CD4-positive, CD25-positive, alpha-beta regulatory T cell (primary cell): ENCODE measurements at regions not wholly inside any gene's neighbourhood (a gene's known extent, or its start where the extent isn't known, plus 50 kb on each side); places are given as distances from the start of the nearest gene placed in this dataset.

Experiments
- ATAC-seq, 2 donors: fragments of 150-1000 bp; cut with Tn5 transposase; one replicate each; pipeline ENCODE4 v1.10.0; 2021; ENCODE audit warnings: low read depth in 2 of 2, moderate number of reproducible peaks in 2 of 2, moderate library complexity in 1 of 2
- DNase-seq, 3 donors: peaks; one replicate each; pipeline versions ENCODE4 v3.0.0 to v3.0.0-alpha.2; 2012 to 2022; ENCODE audit warnings: mixed read lengths in 1 of 3
- H3K27ac ChIP-seq: one replicate; pipeline ENCODE4 v1.7.0; 2013; ENCODE audit warnings: mild to moderate bottlenecking, low read length; ENCODE audit not compliant: insufficient read depth, poor library complexity, severe bottlenecking
- H3K27me3 ChIP-seq: one replicate; pipeline ENCODE4 v1.7.0; 2013; ENCODE audit warnings: low read length; ENCODE audit not compliant: control insufficient read depth, insufficient read depth
- H3K36me3 ChIP-seq: one replicate; pipeline ENCODE4 v1.7.0; 2013; ENCODE audit warnings: mild to moderate bottlenecking, low read length, moderate library complexity; ENCODE audit not compliant: control insufficient read depth, insufficient read depth
- H3K4me1 ChIP-seq: 2 replicates; pipeline ENCODE4 v1.7.0; 2013; ENCODE audit warnings: mild to moderate bottlenecking, low read length; ENCODE audit not compliant: insufficient read depth, control insufficient read depth, poor library complexity, severe bottlenecking
- H3K4me3 ChIP-seq: one replicate; pipeline ENCODE4 v1.7.0; 2013; ENCODE audit warnings: low read depth, mild to moderate bottlenecking, low read length, moderate library complexity
- H3K9me3 ChIP-seq, 2 experiments: 1 replicate in 1 of 2; 2 replicates in 1 of 2; pipeline ENCODE4 v1.7.0; 2013; ENCODE audit warnings: low read length in 2 of 2, mild to moderate bottlenecking in 1 of 2, moderate library complexity in 1 of 2; ENCODE audit not compliant: control insufficient read depth in 2 of 2
- H3K27ac Mint-ChIP-seq, 3 donors: one replicate each; pipeline ENCODE4 v1.8.0; 2020 to 2022; ENCODE audit warnings: mild to moderate bottlenecking in 3 of 3, mixed read lengths in 3 of 3, moderate library complexity in 2 of 3
- H3K27me3 Mint-ChIP-seq: one replicate; pipeline ENCODE4 v1.8.0; 2022; ENCODE audit warnings: mild to moderate bottlenecking, mixed read lengths
- H3K36me3 Mint-ChIP-seq: one replicate; pipeline ENCODE4 v1.8.0; 2020; ENCODE audit warnings: mixed read lengths
- H3K4me1 Mint-ChIP-seq, 4 donors: one replicate each; pipeline ENCODE4 v1.8.0; 2020 to 2022; ENCODE audit warnings: mixed read lengths in 4 of 4, mild to moderate bottlenecking in 1 of 4
- H3K4me3 Mint-ChIP-seq, 4 donors: one replicate each; pipeline ENCODE4 v1.8.0; 2020 to 2022; ENCODE audit warnings: mild to moderate bottlenecking in 4 of 4, mixed read lengths in 4 of 4, moderate library complexity in 3 of 4
- H3K9me3 Mint-ChIP-seq, 7 donors: one replicate each; pipeline ENCODE4 v1.8.0; 2020 to 2022; ENCODE audit warnings: mixed read lengths in 7 of 7, mild to moderate bottlenecking in 3 of 7, moderate library complexity in 2 of 7

DNA sequence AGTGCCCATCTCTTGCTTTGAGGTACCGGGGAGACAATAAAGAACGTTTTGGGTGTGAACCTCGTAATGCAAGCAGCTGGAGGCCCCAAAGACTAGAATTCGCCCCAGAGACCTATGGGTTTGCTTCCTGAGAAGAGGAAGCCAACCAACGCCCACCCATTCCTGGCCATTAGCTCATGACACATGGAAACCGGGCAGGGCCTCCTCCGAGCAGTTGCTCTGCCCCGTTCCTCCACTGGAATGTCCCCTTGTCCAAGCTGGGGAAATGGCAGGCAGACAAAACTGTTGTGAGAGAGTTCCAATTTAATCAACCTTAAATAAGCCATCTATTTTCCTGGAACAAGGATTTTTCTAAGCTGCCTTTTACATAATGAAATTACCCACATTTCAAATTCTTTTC lies 250.9 kb upstream of the IGF1R start:
- no peaks in the 10 kb centered on the region for H3K36me3 ChIP-seq
- H3K27me3 ChIP-seq = no peaks in the 10 kb centered on the region
- H3K4me3 ChIP-seq = no peak overlapping the region
- H3K4me1 Mint-ChIP-seq = no peaks in the 10 kb centered on the region
- H3K27ac ChIP-seq = no peak overlapping the region
- H3K4me3 Mint-ChIP-seq = no peak overlapping the region
- H3K36me3 Mint-ChIP-seq = no peaks in the 10 kb centered on the region
- no peaks in the 10 kb centered on the region for H3K27me3 Mint-ChIP-seq
- H3K27ac Mint-ChIP-seq = peak overlapping the region in 1 of 3 donors; percentile 16
- no peaks in the 10 kb centered on the region for H3K9me3 ChIP-seq
- H3K4me1 ChIP-seq = no peaks in the 10 kb centered on the region
- H3K9me3 Mint-ChIP-seq = peaks cover 0 to 2% (median 0%) of the 10 kb centered on the region in 7 donors
- ATAC-seq = no peak
- no peak for DNase-seq

DNA sequence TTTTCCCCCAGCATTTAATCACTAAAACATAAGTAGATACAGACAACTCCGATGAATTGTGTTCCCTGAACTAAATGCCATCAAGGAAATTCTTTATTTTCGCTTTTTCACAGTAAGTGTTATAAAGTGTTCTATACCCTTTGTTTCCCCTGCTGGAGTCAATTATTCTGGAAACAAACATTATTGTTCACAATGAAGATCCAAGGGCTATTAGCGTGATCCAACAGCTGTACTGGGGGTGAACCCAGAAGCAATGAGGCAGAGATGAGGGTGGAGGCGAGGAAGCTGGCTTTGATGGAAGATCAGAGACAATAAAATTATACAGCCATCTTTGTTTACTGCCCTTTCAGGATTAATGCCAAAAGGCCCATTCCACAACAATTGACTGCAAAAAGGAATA lies 250.3 kb upstream of the IGF1R start:
- Mint-ChIP-seq H3K9me3 (peaks cover 0 to 2% (median 0%) of the 10 kb centered on the region in 7 donors), H3K4me1 (no peaks in the 10 kb centered on the region), H3K4me3 (no peak overlapping the region), H3K36me3 (no peaks in the 10 kb centered on the region), H3K27ac (no peak overlapping the region), H3K27me3 (no peaks in the 10 kb centered on the region)
- Histone ChIP-seq H3K27ac (no peak overlapping the region), H3K27me3 (no peaks in the 10 kb centered on the region), H3K36me3 (no peaks in the 10 kb centered on the region), H3K4me3 (no peak overlapping the region), H3K9me3 (no peaks in the 10 kb centered on the region), H3K4me1 (no peaks in the 10 kb centered on the region)
- DNase-seq (no peak), ATAC-seq (no peak)

DNA sequence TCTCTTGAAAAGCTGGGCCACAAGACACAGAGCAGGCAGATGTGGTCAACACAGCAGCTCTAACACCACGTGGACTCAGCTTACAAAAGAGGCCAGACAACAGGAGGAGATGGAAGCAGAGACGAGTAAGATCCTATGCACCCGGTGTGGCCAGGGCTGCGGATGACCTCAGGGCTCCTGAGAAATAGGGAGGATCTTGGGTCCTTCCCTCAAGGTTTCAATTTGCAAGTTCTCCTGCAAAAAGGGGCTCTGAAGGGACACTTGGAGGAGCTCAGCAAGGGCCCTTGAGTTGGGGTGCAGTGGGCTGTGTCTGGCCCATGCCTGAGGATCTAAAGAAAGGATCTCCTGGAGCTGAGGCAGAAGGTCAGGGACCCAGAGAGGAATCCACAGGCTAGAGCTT lies 249.5 kb upstream of the IGF1R start:
- no peaks in the 10 kb centered on the region for H3K36me3 Mint-ChIP-seq
- H3K4me1 ChIP-seq = no peaks in the 10 kb centered on the region
- no peaks in the 10 kb centered on the region for H3K9me3 ChIP-seq
- H3K4me3 Mint-ChIP-seq = no peak overlapping the region
- no peak overlapping the region for H3K27ac ChIP-seq
- no peaks in the 10 kb centered on the region for H3K27me3 ChIP-seq
- H3K4me1 Mint-ChIP-seq = no peaks in the 10 kb centered on the region
- no peaks in the 10 kb centered on the region for H3K36me3 ChIP-seq
- H3K9me3 Mint-ChIP-seq = peaks cover 0 to 2% (median 0%) of the 10 kb centered on the region in 7 donors
- no peak overlapping the region for H3K27ac Mint-ChIP-seq
- no peaks in the 10 kb centered on the region for H3K27me3 Mint-ChIP-seq
- ATAC-seq (no peak), DNase-seq (no peak)
- H3K4me3 ChIP-seq = no peak overlapping the region

DNA sequence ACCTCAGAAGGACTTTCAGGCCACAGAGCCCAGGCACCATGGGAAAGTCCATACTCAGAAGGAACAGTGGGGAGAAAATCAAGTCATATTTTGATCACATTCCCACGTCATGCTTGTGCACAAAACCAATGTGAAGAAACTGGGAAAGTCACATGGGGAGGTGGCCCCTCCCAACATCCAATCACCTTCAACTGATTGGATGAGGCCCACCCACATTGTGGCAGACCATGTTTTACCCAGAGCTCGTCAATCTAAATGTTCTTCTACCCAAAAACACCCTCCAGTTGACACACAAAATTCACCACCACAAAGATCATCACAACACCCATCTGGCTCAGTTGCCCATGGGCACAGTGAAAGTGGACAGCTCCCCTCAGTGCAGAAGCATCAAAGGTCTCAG lies 248.2 kb upstream of the IGF1R start:
- Histone ChIP-seq H3K4me1 (no peaks in the 10 kb centered on the region), H3K4me3 (no peak overlapping the region), H3K27me3 (no peaks in the 10 kb centered on the region), H3K9me3 (no peaks in the 10 kb centered on the region), H3K36me3 (no peaks in the 10 kb centered on the region), H3K27ac (no peak overlapping the region)
- Mint-ChIP-seq H3K4me1 (no peaks in the 10 kb centered on the region), H3K27me3 (no peaks in the 10 kb centered on the region), H3K36me3 (no peaks in the 10 kb centered on the region), H3K4me3 (no peak overlapping the region), H3K9me3 (no peaks in the 10 kb centered on the region), H3K27ac (no peak overlapping the region)
- DNase-seq = no peak
- no peak for ATAC-seq

DNA sequence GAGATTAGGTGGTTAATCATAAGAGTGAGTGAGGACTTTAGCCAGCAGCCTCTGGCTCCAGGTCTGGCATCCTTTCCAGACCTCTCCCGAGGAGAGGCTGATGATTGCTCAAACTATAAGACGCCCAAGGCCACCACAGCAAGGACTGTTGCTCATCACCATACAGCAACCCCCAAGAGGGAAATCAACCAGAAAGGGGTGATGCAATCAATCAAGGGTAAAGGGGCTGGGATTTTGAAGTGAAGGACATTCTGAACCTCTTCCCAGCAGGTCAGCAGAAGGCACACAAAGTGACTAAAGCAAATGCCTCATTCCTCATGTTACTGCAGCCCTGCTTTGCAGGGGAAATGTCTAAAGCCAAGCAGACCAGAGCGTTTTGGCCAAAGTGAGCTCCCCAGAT lies 247.3 kb upstream of the IGF1R start:
- Histone ChIP-seq H3K27me3 (no peaks in the 10 kb centered on the region), H3K4me3 (no peak overlapping the region), H3K4me1 (no peaks in the 10 kb centered on the region), H3K36me3 (no peaks in the 10 kb centered on the region), H3K9me3 (no peaks in the 10 kb centered on the region), H3K27ac (no peak overlapping the region)
- no peak overlapping the region for H3K27ac Mint-ChIP-seq
- peaks cover 4% of the 10 kb centered on the region for H3K27me3 Mint-ChIP-seq
- ATAC-seq (no peak), DNase-seq (no peak)
- no peak overlapping the region for H3K4me3 Mint-ChIP-seq
- H3K36me3 Mint-ChIP-seq = no peaks in the 10 kb centered on the region
- H3K9me3 Mint-ChIP-seq = peaks cover 0 to 3% (median 0%) of the 10 kb centered on the region in 7 donors
- no peaks in the 10 kb centered on the region for H3K4me1 Mint-ChIP-seq

DNA sequence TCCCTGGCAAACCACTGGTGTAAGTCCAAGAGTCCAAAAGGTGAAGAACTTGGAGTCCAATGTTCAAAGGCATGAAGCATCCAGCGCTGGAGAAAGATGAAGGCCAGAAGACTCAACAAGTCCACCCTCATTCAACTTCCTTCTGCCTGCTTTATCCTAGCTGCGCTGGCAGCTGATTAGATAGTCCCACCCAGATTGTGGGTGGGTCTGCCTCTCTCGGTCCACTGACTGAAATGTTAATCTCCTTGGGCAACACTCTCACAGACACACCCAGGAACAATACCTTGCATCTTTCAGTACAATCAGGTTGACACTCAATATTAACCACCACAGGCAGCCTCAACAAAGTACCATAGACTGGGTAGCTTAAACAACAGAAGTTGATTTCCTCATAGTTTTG lies 245.9 kb upstream of the IGF1R start:
- Mint-ChIP-seq H3K36me3 (no peaks in the 10 kb centered on the region), H3K27me3 (peaks cover 4% of the 10 kb centered on the region), H3K4me3 (no peak overlapping the region), H3K9me3 (peaks cover 0 to 3% (median 0%) of the 10 kb centered on the region in 7 donors), H3K4me1 (no peaks in the 10 kb centered on the region), H3K27ac (no peak overlapping the region)
- H3K27me3 ChIP-seq = no peaks in the 10 kb centered on the region
- DNase-seq (no peak), ATAC-seq (no peak)
- H3K4me1 ChIP-seq = no peaks in the 10 kb centered on the region
- no peak overlapping the region for H3K27ac ChIP-seq
- no peaks in the 10 kb centered on the region for H3K9me3 ChIP-seq
- no peak overlapping the region for H3K4me3 ChIP-seq
- H3K36me3 ChIP-seq = no peaks in the 10 kb centered on the region

DNA sequence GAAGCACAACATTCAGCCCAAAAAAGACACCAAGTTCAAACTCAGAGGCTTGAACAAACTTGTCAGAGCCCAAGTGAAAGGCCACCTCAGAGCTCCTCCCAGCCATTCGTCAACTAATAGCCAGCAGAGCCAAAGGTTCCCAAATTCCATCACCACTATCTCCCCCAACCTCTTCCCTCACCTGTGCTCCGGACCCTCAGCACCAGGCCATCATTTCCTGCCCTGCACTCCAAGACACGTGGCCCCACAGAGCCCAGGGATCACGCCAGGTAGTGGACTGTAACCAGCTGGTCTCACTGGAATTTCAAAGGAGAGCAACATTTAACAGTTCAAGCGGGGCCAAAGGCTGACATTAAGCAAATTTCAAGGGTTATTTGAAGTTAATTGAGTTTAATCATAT lies 245.2 kb upstream of the IGF1R start:
- H3K4me1 Mint-ChIP-seq = no peaks in the 10 kb centered on the region

DNA sequence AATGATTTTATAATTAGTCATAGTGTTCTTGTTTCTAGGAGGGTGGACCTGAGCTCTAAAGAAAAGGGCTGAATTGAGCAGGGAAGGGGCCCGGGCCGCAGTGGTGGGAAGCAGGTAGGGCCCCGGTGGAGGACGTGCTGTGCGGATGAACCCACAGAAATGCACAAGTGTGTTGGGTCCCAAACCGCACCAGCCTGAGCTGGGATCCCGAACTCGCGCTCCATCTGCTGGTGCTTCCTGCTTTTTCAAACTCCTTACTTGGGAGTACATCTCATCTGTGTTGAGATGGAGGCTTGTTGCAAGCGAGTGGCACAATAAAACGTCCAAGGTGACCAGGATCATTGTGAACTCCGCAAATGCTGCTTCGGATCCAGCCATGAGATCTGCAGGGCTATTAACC lies 244.8 kb upstream of the IGF1R start:
- no peaks in the 10 kb centered on the region for H3K27me3 ChIP-seq
- H3K27ac Mint-ChIP-seq = no peak overlapping the region
- H3K9me3 ChIP-seq = no peaks in the 10 kb centered on the region
- H3K9me3 Mint-ChIP-seq = peaks cover 0 to 3% (median 0%) of the 10 kb centered on the region in 7 donors
- no peaks in the 10 kb centered on the region for H3K36me3 Mint-ChIP-seq
- H3K4me3 ChIP-seq = no peak overlapping the region
- no peak for ATAC-seq
- H3K36me3 ChIP-seq = no peaks in the 10 kb centered on the region
- no peak overlapping the region for H3K27ac ChIP-seq
- H3K4me3 Mint-ChIP-seq = no peak overlapping the region
- no peak for DNase-seq
- peaks cover 4% of the 10 kb centered on the region for H3K27me3 Mint-ChIP-seq
- no peaks in the 10 kb centered on the region for H3K4me1 Mint-ChIP-seq
- no peaks in the 10 kb centered on the region for H3K4me1 ChIP-seq

More for the DNA sequence above, 245.2 kb upstream of the IGF1R start:
- Mint-ChIP-seq H3K9me3 (peaks cover 0 to 3% (median 0%) of the 10 kb centered on the region in 7 donors), H3K4me3 (no peak overlapping the region), H3K27me3 (peaks cover 4% of the 10 kb centered on the region), H3K27ac (no peak overlapping the region), H3K36me3 (no peaks in the 10 kb centered on the region)
- no peak for DNase-seq
- no peaks in the 10 kb centered on the region for H3K9me3 ChIP-seq
- H3K4me1 ChIP-seq = no peaks in the 10 kb centered on the region
- H3K4me3 ChIP-seq = no peak overlapping the region
- no peaks in the 10 kb centered on the region for H3K27me3 ChIP-seq
- no peaks in the 10 kb centered on the region for H3K36me3 ChIP-seq
- H3K27ac ChIP-seq = no peak overlapping the region
- ATAC-seq = no peak
